ELF-1 (cell line): ENCODE measurements at regions not wholly inside any gene's neighbourhood (a gene's known extent, or its start where the extent isn't known, plus 50 kb on each side); places are given as distances from the start of the nearest gene placed in this dataset.
A peak's percentile ranks its signal among the peaks of the same experiment; 100 is the strongest.

Source experiments
- DNase-seq: peaks from one replicate; pipeline ENCODE4 v3.0.0-alpha.2; 2016; ENCODE audit warnings: low read depth, low spot score

- DNase-seq = no peak
Measured at GRCh38 chr11:134911514-134912180, 499.6 kb upstream of the B3GAT1 start.

- no peak for DNase-seq
Measured at GRCh38 chr11:134908583-134908982, 496.5 kb upstream of the B3GAT1 start.

GRCh38 chr11:134907636-134908035 lies 495.6 kb upstream of the B3GAT1 start:
- no peak for DNase-seq

- no peak for DNase-seq
Measured at GRCh38 chr11:134906356-134906955, 494.4 kb upstream of the B3GAT1 start.

- DNase-seq = no peak
Measured at GRCh38 chr11:134905928-134906327, 493.9 kb upstream of the B3GAT1 start.

GRCh38 chr11:134905517-134905916 lies 493.5 kb upstream of the B3GAT1 start:
- no peak for DNase-seq

GRCh38 chr11:134904103-134904790 lies 492.2 kb upstream of the B3GAT1 start:
- DNase-seq = no peak

- no peak for DNase-seq
Measured at GRCh38 chr11:134901955-134902918, 490.2 kb upstream of the B3GAT1 start.

GRCh38 chr11:134901542-134901941 lies 489.5 kb upstream of the B3GAT1 start:
- peak; percentile 12 for DNase-seq

GRCh38 chr11:134893810-134894685 lies 482.0 kb upstream of the B3GAT1 start:
- DNase-seq = no peak

- DNase-seq = no peak
Measured at GRCh38 chr11:134890446-134890845, 478.4 kb upstream of the B3GAT1 start.

- no peak for DNase-seq
Measured at GRCh38 chr11:134889832-134890231, 477.8 kb upstream of the B3GAT1 start.

- DNase-seq = no peak
Measured at GRCh38 chr11:134888821-134889220, 476.8 kb upstream of the B3GAT1 start.

- DNase-seq = no peak
Measured at GRCh38 chr11:134887896-134888295, 475.9 kb upstream of the B3GAT1 start.

GRCh38 chr11:134883484-134883883 lies 471.4 kb upstream of the B3GAT1 start:
- no peak for DNase-seq

GRCh38 chr11:134882671-134883297 lies 470.7 kb upstream of the B3GAT1 start:
- DNase-seq = no peak

GRCh38 chr11:134882141-134882540 lies 470.1 kb upstream of the B3GAT1 start:
- no peak for DNase-seq

- DNase-seq = no peak
Measured at GRCh38 chr11:134880788-134881187, 468.7 kb upstream of the B3GAT1 start.

- DNase-seq = no peak
Measured at GRCh38 chr11:134879931-134880330, 467.9 kb upstream of the B3GAT1 start.

GRCh38 chr11:134879341-134879740 lies 467.3 kb upstream of the B3GAT1 start:
- DNase-seq = no peak
